ENCODE measurements at regions not wholly inside any gene's neighbourhood (a gene's known extent, or its start where the extent isn't known, plus 50 kb on each side); places are given as distances from the start of the nearest gene placed in this dataset.

- Mint-ChIP-seq H3K27ac (peak overlapping the region; percentile 13), H3K4me1 (peaks cover 18% of the 10 kb centered on the region), H3K36me3 (no peaks in the 10 kb centered on the region), H3K9me3 (no peaks in the 10 kb centered on the region), H3K4me3 (no peak overlapping the region), H3K27me3 (no peaks in the 10 kb centered on the region)
- ATAC-seq, result no peak
These were observed 56.1 kb downstream of the BTG1 start for GRCh38 chr12:92089559-92089958.

- Mint-ChIP-seq H3K4me3 (no peak overlapping the region), H3K27ac (peak overlapping the region; percentile 13), H3K27me3 (no peaks in the 10 kb centered on the region), H3K9me3 (no peaks in the 10 kb centered on the region), H3K4me1 (peaks cover 18% of the 10 kb centered on the region), H3K36me3 (no peaks in the 10 kb centered on the region)
- ATAC-seq, result no peak
These were observed 56.8 kb downstream of the BTG1 start for GRCh38 chr12:92088805-92089204.

- H3K9me3 Mint-ChIP-seq, result no peaks in the 10 kb centered on the region
- no peak for ATAC-seq
- H3K36me3 Mint-ChIP-seq, result no peaks in the 10 kb centered on the region
- H3K4me3 Mint-ChIP-seq, result no peak overlapping the region
- no peaks in the 10 kb centered on the region for H3K27me3 Mint-ChIP-seq
- H3K4me1 Mint-ChIP-seq, result peaks cover 21% of the 10 kb centered on the region
- no peak overlapping the region for H3K27ac Mint-ChIP-seq
These were observed 60.0 kb downstream of the BTG1 start for GRCh38 chr12:92085736-92086040.

- ATAC-seq, result no peak
- no peak overlapping the region for H3K27ac Mint-ChIP-seq
- H3K9me3 Mint-ChIP-seq, result no peaks in the 10 kb centered on the region
- H3K36me3 Mint-ChIP-seq, result no peaks in the 10 kb centered on the region
- H3K4me1 Mint-ChIP-seq, result peaks cover 26% of the 10 kb centered on the region
- H3K4me3 Mint-ChIP-seq, result no peak overlapping the region
- no peaks in the 10 kb centered on the region for H3K27me3 Mint-ChIP-seq
These were observed 60.5 kb downstream of the BTG1 start for GRCh38 chr12:92085040-92085735.

- H3K4me1 Mint-ChIP-seq, result peaks cover 45% of the 10 kb centered on the region
- no peak overlapping the region for H3K4me3 Mint-ChIP-seq
- peak overlapping the region; percentile 46 for H3K27ac Mint-ChIP-seq
- H3K9me3 Mint-ChIP-seq, result no peaks in the 10 kb centered on the region
- no peaks in the 10 kb centered on the region for H3K27me3 Mint-ChIP-seq
- ATAC-seq, result no peak
- no peaks in the 10 kb centered on the region for H3K36me3 Mint-ChIP-seq
These were observed 64.7 kb downstream of the BTG1 start for GRCh38 chr12:92080911-92081285.

- Mint-ChIP-seq H3K27me3 (no peaks in the 10 kb centered on the region), H3K36me3 (no peaks in the 10 kb centered on the region), H3K9me3 (no peaks in the 10 kb centered on the region), H3K4me3 (no peak overlapping the region), H3K27ac (no peak overlapping the region), H3K4me1 (peaks cover 49% of the 10 kb centered on the region)
- no peak for ATAC-seq
These were observed 66.6 kb downstream of the BTG1 start for GRCh38 chr12:92079054-92079385.

- H3K4me1 Mint-ChIP-seq, result peaks cover 49% of the 10 kb centered on the region
- H3K36me3 Mint-ChIP-seq, result no peaks in the 10 kb centered on the region
- peak overlapping the region; percentile 4 for H3K27ac Mint-ChIP-seq
- H3K9me3 Mint-ChIP-seq, result no peaks in the 10 kb centered on the region
- H3K27me3 Mint-ChIP-seq, result no peaks in the 10 kb centered on the region
- no peak overlapping the region for H3K4me3 Mint-ChIP-seq
- ATAC-seq, result no peak
These were observed 67.2 kb downstream of the BTG1 start for GRCh38 chr12:92078167-92079053.

- H3K4me3 Mint-ChIP-seq, result no peak overlapping the region
- no peaks in the 10 kb centered on the region for H3K36me3 Mint-ChIP-seq
- peaks cover 49% of the 10 kb centered on the region for H3K4me1 Mint-ChIP-seq
- no peaks in the 10 kb centered on the region for H3K9me3 Mint-ChIP-seq
- ATAC-seq, result no peak
- H3K27me3 Mint-ChIP-seq, result no peaks in the 10 kb centered on the region
- H3K27ac Mint-ChIP-seq, result peak overlapping the region; percentile 4
These were observed 68.1 kb downstream of the BTG1 start for GRCh38 chr12:92077530-92077929.

- no peak for ATAC-seq
- H3K4me1 Mint-ChIP-seq, result peaks cover 49% of the 10 kb centered on the region
- no peak overlapping the region for H3K4me3 Mint-ChIP-seq
- no peaks in the 10 kb centered on the region for H3K36me3 Mint-ChIP-seq
- peak overlapping the region; percentile 4 for H3K27ac Mint-ChIP-seq
- H3K9me3 Mint-ChIP-seq, result no peaks in the 10 kb centered on the region
- no peaks in the 10 kb centered on the region for H3K27me3 Mint-ChIP-seq
These were observed 69.5 kb downstream of the BTG1 start for GRCh38 chr12:92076101-92076500.

- Mint-ChIP-seq H3K9me3 (no peaks in the 10 kb centered on the region), H3K27me3 (no peaks in the 10 kb centered on the region), H3K36me3 (no peaks in the 10 kb centered on the region), H3K4me3 (no peak overlapping the region), H3K4me1 (peaks cover 44% of the 10 kb centered on the region), H3K27ac (peak overlapping the region; percentile 4)
- ATAC-seq, result no peak
These were observed 70.2 kb downstream of the BTG1 start for GRCh38 chr12:92075425-92075914.

- no peaks in the 10 kb centered on the region for H3K36me3 Mint-ChIP-seq
- H3K4me1 Mint-ChIP-seq, result peaks cover 44% of the 10 kb centered on the region
- H3K9me3 Mint-ChIP-seq, result no peaks in the 10 kb centered on the region
- no peaks in the 10 kb centered on the region for H3K27me3 Mint-ChIP-seq
- H3K27ac Mint-ChIP-seq, result no peak overlapping the region
- no peak overlapping the region for H3K4me3 Mint-ChIP-seq
- no peak for ATAC-seq
These were observed 70.8 kb downstream of the BTG1 start for GRCh38 chr12:92074889-92075288.

- Mint-ChIP-seq H3K9me3 (no peaks in the 10 kb centered on the region), H3K4me1 (peaks cover 48% of the 10 kb centered on the region), H3K36me3 (no peaks in the 10 kb centered on the region), H3K27me3 (no peaks in the 10 kb centered on the region), H3K4me3 (no peak overlapping the region), H3K27ac (no peak overlapping the region)
- ATAC-seq, result no peak
These were observed 72.6 kb downstream of the BTG1 start for GRCh38 chr12:92073094-92073493.

- ATAC-seq, result no peak
- Mint-ChIP-seq H3K9me3 (no peaks in the 10 kb centered on the region), H3K4me3 (no peak overlapping the region), H3K4me1 (peaks cover 43% of the 10 kb centered on the region), H3K27ac (no peak overlapping the region), H3K27me3 (no peaks in the 10 kb centered on the region), H3K36me3 (no peaks in the 10 kb centered on the region)
These were observed 73.5 kb downstream of the BTG1 start for GRCh38 chr12:92072112-92072511.

GRCh38 chr12:92070864-92071445 lies 74.7 kb downstream of the BTG1 start:
- no peaks in the 10 kb centered on the region for H3K36me3 Mint-ChIP-seq

GRCh38 chr12:92070054-92070863 lies 75.4 kb downstream of the BTG1 start:
- Mint-ChIP-seq H3K9me3 (no peaks in the 10 kb centered on the region), H3K4me1 (peaks cover 38% of the 10 kb centered on the region), H3K27me3 (no peaks in the 10 kb centered on the region), H3K36me3 (no peaks in the 10 kb centered on the region), H3K4me3 (no peak overlapping the region), H3K27ac (peak overlapping the region; percentile 3)
- no peak for ATAC-seq

More at GRCh38 chr12:92070864-92071445, 74.7 kb downstream of the BTG1 start:
- Mint-ChIP-seq H3K27ac (peak overlapping the region; percentile 3), H3K27me3 (no peaks in the 10 kb centered on the region), H3K4me3 (no peak overlapping the region), H3K4me1 (peaks cover 39% of the 10 kb centered on the region), H3K9me3 (no peaks in the 10 kb centered on the region)
- no peak for ATAC-seq

All from stimulated activated memory B cell treated with anti-CD40 and anti-IgM and Interleukin-4, amounts not matched to agents 10 μg/mL and 1 μg/mL and 100 μg/mL, for 72 hours (primary cell).